Activated CD8-positive, alpha-beta memory T cell treated with anti-CD3 and anti-CD28 coated beads, Interleukin-2, amount 10 ng/mL, durations not matched to agents 7 days and 5 days (primary cell): ENCODE measurements at regions not wholly inside any gene's neighbourhood (a gene's known extent, or its start where the extent isn't known, plus 50 kb on each side); places are given as distances from the start of the nearest gene placed in this dataset.

ENCODE experiments used
- ATAC-seq: fragments of 150-1000 bp; cut with Tn5 transposase; one replicate; pipeline ENCODE4 v1.10.0; 2021; ENCODE audit warnings: moderate library complexity
- CTCF ChIA-PET: fragments of 350-600 bp; sonication (Branson Sonifier 250); formaldehyde crosslinking; loops from one replicate; lab custom pipeline; 2021; ENCODE audit warnings: antibody characterized with exemption; lab: Charles Lee
- DNase-seq: peaks from one replicate; pipeline ENCODE4 v3.0.0-alpha.2; 2020
- H3K27ac Mint-ChIP-seq: one replicate; pipeline ENCODE4 v1.8.0; 2021; ENCODE audit warnings: mild to moderate bottlenecking, mixed read lengths
- H3K27me3 Mint-ChIP-seq: one replicate; pipeline ENCODE4 v1.8.0; 2021; ENCODE audit warnings: mixed read lengths
- H3K36me3 Mint-ChIP-seq: one replicate; pipeline ENCODE4 v1.8.0; 2021; ENCODE audit warnings: mild to moderate bottlenecking, mixed read lengths
- H3K4me1 Mint-ChIP-seq: one replicate; pipeline ENCODE4 v1.8.0; 2021; ENCODE audit warnings: mixed read lengths
- H3K4me3 Mint-ChIP-seq: one replicate; pipeline ENCODE4 v1.8.0; 2021; ENCODE audit warnings: mild to moderate bottlenecking, moderate library complexity, mixed read lengths
- H3K9me3 Mint-ChIP-seq: one replicate; pipeline ENCODE4 v1.8.0; 2022; ENCODE audit warnings: low read depth, mixed read lengths

DNA sequence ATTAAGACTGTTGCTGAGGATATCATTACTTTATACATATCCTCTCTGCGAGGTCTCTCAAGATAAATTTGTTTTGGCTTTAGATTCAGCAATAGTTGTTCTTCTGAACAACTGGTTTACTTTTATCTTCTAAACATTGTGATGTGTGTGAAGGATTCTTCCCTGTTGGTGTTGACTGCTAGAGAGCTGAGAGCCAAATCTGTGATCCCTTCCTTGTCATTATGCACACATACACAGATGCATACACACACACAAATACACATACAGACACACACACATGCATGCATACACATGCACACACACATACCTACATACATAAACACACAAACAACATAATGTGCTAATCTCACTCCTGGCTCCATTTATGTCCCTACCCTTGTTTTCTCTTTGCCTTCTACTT, 137.0 kb downstream of the SNX19 start:
- H3K27ac Mint-ChIP-seq: no peak overlapping the region
- H3K36me3 Mint-ChIP-seq: no peaks in the 10 kb centered on the region
- no peaks in the 10 kb centered on the region for H3K9me3 Mint-ChIP-seq
- ATAC-seq (no peak), DNase-seq (no peak)
- CTCF ChIA-PET: no interaction called here
- H3K4me1 Mint-ChIP-seq: no peaks in the 10 kb centered on the region
- H3K4me3 Mint-ChIP-seq: no peak overlapping the region
- H3K27me3 Mint-ChIP-seq: peaks cover 3% of the 10 kb centered on the region

DNA sequence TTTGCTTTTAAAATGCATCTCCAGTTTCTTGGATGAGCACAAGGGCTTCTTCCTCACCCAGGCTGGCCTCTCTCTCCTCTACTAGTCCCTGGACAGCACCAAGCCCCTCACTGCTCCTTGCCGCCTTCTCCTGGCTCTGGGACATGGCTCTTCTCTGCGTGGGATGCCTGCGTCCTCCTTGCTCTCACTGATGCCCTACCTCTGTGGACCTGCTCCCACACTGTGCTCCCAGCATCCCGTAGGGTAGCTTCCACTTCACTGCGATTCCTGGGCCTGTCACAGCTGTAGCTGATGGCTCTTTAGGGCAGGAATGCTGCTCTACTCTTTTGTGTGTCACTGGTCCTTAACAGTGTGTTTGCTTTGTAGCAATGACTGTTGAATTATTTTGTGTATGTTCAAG, 136.3 kb downstream of the SNX19 start:
- Mint-ChIP-seq H3K27me3 (peaks cover 3% of the 10 kb centered on the region), H3K36me3 (no peaks in the 10 kb centered on the region), H3K27ac (no peak overlapping the region), H3K4me1 (no peaks in the 10 kb centered on the region), H3K4me3 (no peak overlapping the region), H3K9me3 (no peaks in the 10 kb centered on the region)
- CTCF ChIA-PET: no interaction called here
- no peak for DNase-seq
- ATAC-seq: no peak

GRCh38 chr11:130780437-130780836, 135.8 kb downstream of the SNX19 start:
- no peaks in the 10 kb centered on the region for H3K4me1 Mint-ChIP-seq
- H3K27ac Mint-ChIP-seq: no peak overlapping the region
- no peak overlapping the region for H3K4me3 Mint-ChIP-seq
- CTCF ChIA-PET: no interaction called here
- no peaks in the 10 kb centered on the region for H3K9me3 Mint-ChIP-seq
- no peaks in the 10 kb centered on the region for H3K36me3 Mint-ChIP-seq
- DNase-seq: no peak
- no peak for ATAC-seq
- H3K27me3 Mint-ChIP-seq: peaks cover 3% of the 10 kb centered on the region

DNA sequence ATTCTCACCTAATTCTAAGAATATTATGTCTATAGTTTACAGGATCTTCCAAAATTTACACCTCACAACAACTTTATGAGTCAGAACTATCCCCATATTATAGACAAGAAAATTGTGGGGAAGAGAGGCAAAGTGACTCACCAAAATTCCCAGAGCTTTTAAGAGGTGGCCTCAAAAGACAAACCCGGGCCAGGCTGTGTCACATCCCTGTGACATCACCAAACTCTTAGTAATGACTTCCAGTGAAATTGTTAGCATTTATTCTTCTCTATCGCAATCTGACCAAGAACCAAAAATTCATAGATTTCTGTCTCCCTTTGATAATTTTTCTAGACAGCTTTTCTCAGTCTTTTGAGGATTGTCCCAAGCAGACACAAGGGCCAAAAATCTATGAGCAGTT, 134.3 kb downstream of the SNX19 start:
- ATAC-seq (no peak), DNase-seq (no peak)
- Mint-ChIP-seq H3K36me3 (no peaks in the 10 kb centered on the region), H3K27ac (no peak overlapping the region), H3K4me1 (no peaks in the 10 kb centered on the region), H3K27me3 (no peaks in the 10 kb centered on the region), H3K9me3 (no peaks in the 10 kb centered on the region), H3K4me3 (no peak overlapping the region)
- CTCF ChIA-PET: no interaction called here

- Mint-ChIP-seq H3K36me3 (no peaks in the 10 kb centered on the region), H3K4me1 (no peaks in the 10 kb centered on the region), H3K27me3 (peaks cover 4% of the 10 kb centered on the region), H3K27ac (no peak overlapping the region), H3K9me3 (no peaks in the 10 kb centered on the region), H3K4me3 (no peak overlapping the region)
- no peak for ATAC-seq
- CTCF ChIA-PET: interaction anchor here (1.0 kb wide), 1 partner anchor 17 kb away, joined by 3 read pairs; no protein-coding TSS in a partner anchor
- DNase-seq: no peak
Observed at GRCh38 chr11:130782361-130783222, 133.7 kb downstream of the SNX19 start.

GRCh38 chr11:130783323-130783722, 133.0 kb downstream of the SNX19 start:
- no peak overlapping the region for H3K4me3 Mint-ChIP-seq
- no peaks in the 10 kb centered on the region for H3K4me1 Mint-ChIP-seq
- DNase-seq (no peak), ATAC-seq (no peak)
- no peaks in the 10 kb centered on the region for H3K9me3 Mint-ChIP-seq
- no peaks in the 10 kb centered on the region for H3K36me3 Mint-ChIP-seq
- CTCF ChIA-PET: interaction anchor here (1.0 kb wide), 1 partner anchor 18 kb away, joined by 3 read pairs; no protein-coding TSS in a partner anchor
- no peak overlapping the region for H3K27ac Mint-ChIP-seq
- H3K27me3 Mint-ChIP-seq: peaks cover 9% of the 10 kb centered on the region

- ATAC-seq (no peak), DNase-seq (no peak)
- H3K27ac Mint-ChIP-seq: no peak overlapping the region
- H3K4me1 Mint-ChIP-seq: no peaks in the 10 kb centered on the region
- no peaks in the 10 kb centered on the region for H3K36me3 Mint-ChIP-seq
- H3K9me3 Mint-ChIP-seq: no peaks in the 10 kb centered on the region
- H3K4me3 Mint-ChIP-seq: no peak overlapping the region
- CTCF ChIA-PET: no interaction called here
- H3K27me3 Mint-ChIP-seq: peaks cover 9% of the 10 kb centered on the region
Observed at GRCh38 chr11:130785380-130786116, 130.7 kb downstream of the SNX19 start.

- DNase-seq (no peak), ATAC-seq (no peak)
- H3K27ac Mint-ChIP-seq: no peak overlapping the region
- H3K4me3 Mint-ChIP-seq: no peak overlapping the region
- H3K27me3 Mint-ChIP-seq: peaks cover 9% of the 10 kb centered on the region
- no peaks in the 10 kb centered on the region for H3K9me3 Mint-ChIP-seq
- H3K36me3 Mint-ChIP-seq: no peaks in the 10 kb centered on the region
- CTCF ChIA-PET: interaction anchor here (0.6 kb wide), 1 partner anchor 9 kb away, joined by 3 read pairs; no protein-coding TSS in a partner anchor
- H3K4me1 Mint-ChIP-seq: no peaks in the 10 kb centered on the region
Observed at GRCh38 chr11:130786586-130786985, 129.7 kb downstream of the SNX19 start.

GRCh38 chr11:130787092-130787616, 129.1 kb downstream of the SNX19 start:
- H3K9me3 Mint-ChIP-seq: no peaks in the 10 kb centered on the region
- no peak overlapping the region for H3K4me3 Mint-ChIP-seq
- ATAC-seq (no peak), DNase-seq (no peak)
- no peaks in the 10 kb centered on the region for H3K36me3 Mint-ChIP-seq
- no peaks in the 10 kb centered on the region for H3K4me1 Mint-ChIP-seq
- H3K27me3 Mint-ChIP-seq: peaks cover 9% of the 10 kb centered on the region
- no peak overlapping the region for H3K27ac Mint-ChIP-seq
- CTCF ChIA-PET: interaction anchor here (0.6 kb wide), 1 partner anchor 9 kb away, joined by 3 read pairs; no protein-coding TSS in a partner anchor

DNA sequence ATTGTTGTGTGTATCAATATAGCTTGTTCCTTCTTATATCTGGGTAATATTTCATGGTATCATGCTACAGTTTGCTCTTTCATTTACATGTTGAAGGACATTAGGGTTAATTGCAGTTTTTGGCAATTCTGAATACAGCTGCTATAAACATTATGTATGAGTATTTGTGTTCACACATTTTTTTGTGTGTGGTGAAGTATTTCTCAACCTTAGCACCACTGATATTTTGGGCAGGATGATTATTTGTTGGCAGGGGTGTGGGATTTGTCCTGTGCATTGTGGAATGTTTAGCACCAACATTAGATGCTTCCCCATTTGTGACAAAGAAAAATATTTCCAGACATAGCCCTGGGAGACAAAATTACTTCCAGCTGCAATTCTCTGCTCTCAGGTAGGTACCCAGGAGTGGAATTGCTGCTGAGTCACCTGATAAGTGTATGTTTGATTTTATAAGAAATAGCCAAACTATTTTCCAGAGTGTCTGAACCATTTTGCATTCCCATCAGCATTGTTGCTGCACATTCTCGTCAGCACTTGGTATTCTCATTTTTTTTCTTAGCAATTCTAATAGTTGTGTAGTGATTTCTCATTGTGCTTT, 128.2 kb downstream of the SNX19 start:
- Mint-ChIP-seq H3K27ac (no peak overlapping the region), H3K9me3 (no peaks in the 10 kb centered on the region), H3K4me3 (no peak overlapping the region), H3K27me3 (peaks cover 15% of the 10 kb centered on the region), H3K4me1 (no peaks in the 10 kb centered on the region), H3K36me3 (no peaks in the 10 kb centered on the region)
- CTCF ChIA-PET: no interaction called here
- ATAC-seq (no peak), DNase-seq (no peak)

DNA sequence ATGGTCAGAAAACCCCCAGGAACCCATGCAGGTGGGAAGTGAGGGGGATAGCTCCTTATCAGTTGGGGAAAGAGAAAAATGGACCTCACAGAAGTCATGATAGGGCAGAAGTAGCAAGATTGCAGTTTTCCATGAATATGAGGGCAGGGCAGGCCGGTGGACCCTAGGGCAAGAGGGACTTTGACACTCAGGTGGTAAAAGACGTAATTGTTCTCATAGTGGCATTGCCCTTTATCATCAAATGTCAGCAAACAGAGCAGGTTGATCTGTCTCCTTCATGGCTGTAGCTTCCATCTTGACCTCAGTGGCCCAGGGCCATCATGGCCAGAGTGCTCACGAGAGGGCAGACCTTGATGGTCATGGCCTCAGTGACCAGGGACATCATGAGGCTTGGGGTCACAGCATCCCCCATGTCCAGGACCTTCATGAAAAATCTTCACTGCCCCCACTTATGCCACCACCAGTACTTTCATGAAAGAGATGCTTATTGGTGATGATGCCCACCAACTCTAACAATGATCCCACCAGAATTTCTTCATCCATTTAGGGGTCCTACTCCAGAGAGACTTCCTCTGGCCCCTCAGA, 127.1 kb downstream of the SNX19 start:
- Mint-ChIP-seq H3K27ac (no peak overlapping the region), H3K9me3 (no peaks in the 10 kb centered on the region), H3K4me1 (no peaks in the 10 kb centered on the region), H3K27me3 (peaks cover 18% of the 10 kb centered on the region), H3K4me3 (no peak overlapping the region), H3K36me3 (no peaks in the 10 kb centered on the region)
- ATAC-seq: no peak
- DNase-seq: no peak
- CTCF ChIA-PET: no interaction called here

DNA sequence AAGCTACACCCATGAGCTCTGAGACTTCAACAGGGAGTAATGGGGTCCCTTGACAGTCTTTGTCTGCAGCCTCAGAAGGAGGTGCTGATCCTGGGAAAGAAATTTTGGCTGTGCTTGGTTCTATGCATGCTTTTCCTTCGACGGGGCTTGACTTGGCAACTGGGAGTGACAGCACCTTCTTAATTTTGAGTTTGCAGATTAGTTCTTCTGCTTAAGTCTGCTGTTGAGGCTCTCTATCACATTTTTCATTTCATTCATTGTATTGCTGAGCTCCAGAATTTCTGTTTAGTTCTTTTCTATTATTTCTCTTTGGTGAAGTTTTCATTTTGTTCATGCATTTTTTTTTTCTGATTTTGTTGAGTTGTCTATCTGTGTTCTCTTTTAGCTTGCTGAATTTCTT, 125.6 kb downstream of the SNX19 start:
- Mint-ChIP-seq H3K9me3 (no peaks in the 10 kb centered on the region), H3K27ac (no peak overlapping the region), H3K4me1 (no peaks in the 10 kb centered on the region), H3K36me3 (no peaks in the 10 kb centered on the region), H3K27me3 (peaks cover 24% of the 10 kb centered on the region), H3K4me3 (no peak overlapping the region)
- no peak for DNase-seq
- CTCF ChIA-PET: no interaction called here
- ATAC-seq: no peak

- Mint-ChIP-seq H3K36me3 (no peaks in the 10 kb centered on the region), H3K4me3 (no peak overlapping the region), H3K27me3 (peaks cover 20% of the 10 kb centered on the region), H3K4me1 (no peaks in the 10 kb centered on the region), H3K9me3 (no peaks in the 10 kb centered on the region), H3K27ac (no peak overlapping the region)
- DNase-seq (no peak), ATAC-seq (no peak)
- CTCF ChIA-PET: no interaction called here
Observed at GRCh38 chr11:130792772-130793171, 123.5 kb downstream of the SNX19 start.
